OCI-LY7 (cell line): ENCODE measurements at regions not wholly inside any gene's neighbourhood (a gene's known extent, or its start where the extent isn't known, plus 50 kb on each side); places are given as distances from the start of the nearest gene placed in this dataset.

ENCODE experiments used
- BruUV-seq: library from RNA; stranded (reverse); fragments of 400-500 nt; replicated peaks from 2 replicates; lab custom pipeline; 2021; lab: Mats Ljungman, UMichigan
- CTCF ChIA-PET: fragments of 300-600 bp; sonication (Branson Sonifier 250); formaldehyde crosslinking; loops from one replicate; lab custom pipeline; 2022; ENCODE audit warnings: antibody characterized with exemption; ENCODE audit not compliant: unreplicated experiment; lab: Charles Lee
- POLR2A ChIA-PET: fragments of 300-600 bp; sonication (Branson Sonifier 250); formaldehyde crosslinking; loops from one replicate; lab custom pipeline; 2022; ENCODE audit warnings: antibody characterized with exemption; lab: Charles Lee
- DNase-seq: peaks from one replicate; pipeline ENCODE4 v3.0.0-alpha.2; 2015; ENCODE audit warnings: low spot score
- H2AFZ ChIP-seq: fragments of 200-600 bp; sonication (generic), shearing (Covaris generic); 2 replicates; pipeline ENCODE4 v1.6.1; 2014; ENCODE audit warnings: mild to moderate bottlenecking, antibody characterized with exemption, low read length, moderate library complexity
- H3K27ac ChIP-seq: fragments of 200-600 bp; sonication (generic); 2 replicates; pipeline ENCODE4 v1.5.1; 2014; ENCODE audit warnings: mixed run types, low read depth, mild to moderate bottlenecking, moderate library complexity, low read length, inconsistent platforms; ENCODE audit not compliant: poor library complexity, severe bottlenecking
- H3K36me3 ChIP-seq: fragments of 200-600 bp; sonication (generic); 2 replicates; pipeline ENCODE4 v1.6.1; 2014; ENCODE audit warnings: mild to moderate bottlenecking, antibody characterized with exemption, low read length, moderate library complexity, mixed read lengths; ENCODE audit not compliant: insufficient read depth
- H3K4me1 ChIP-seq: fragments of 200-600 bp; sonication (generic); 2 replicates; pipeline ENCODE4 v1.5.1; 2014; ENCODE audit warnings: mild to moderate bottlenecking, low read length; ENCODE audit not compliant: insufficient read depth, poor library complexity, severe bottlenecking
- H3K4me2 ChIP-seq: fragments of 200-600 bp; sonication (generic); 2 replicates; pipeline ENCODE4 v1.6.1; 2014; ENCODE audit warnings: mild to moderate bottlenecking, low read length
- H3K4me3 ChIP-seq: fragments of 200-600 bp; sonication (generic); 2 replicates; pipeline ENCODE4 v1.5.1; 2014; ENCODE audit warnings: mild to moderate bottlenecking, low read depth, low read length; ENCODE audit not compliant: poor library complexity, severe bottlenecking
- H3K79me2 ChIP-seq: fragments of 200-600 bp; sonication (generic); 2 replicates; pipeline ENCODE4 v1.6.1; 2016; ENCODE audit warnings: low read depth, mild to moderate bottlenecking, low read length, moderate library complexity, mixed read lengths; ENCODE audit not compliant: insufficient read depth
- H3K9me2 ChIP-seq: fragments of 200-600 bp; sonication (generic); 2 replicates; pipeline ENCODE4 v1.6.1; 2016; ENCODE audit warnings: mild to moderate bottlenecking, low read length, mixed read lengths; ENCODE audit not compliant: insufficient read depth
- H3K9me3 ChIP-seq: fragments of 200-600 bp; sonication (generic); 2 replicates; pipeline ENCODE4 v1.6.1; 2014; ENCODE audit warnings: mild to moderate bottlenecking, mixed run types, low read length, mixed read lengths
- H4K20me1 ChIP-seq: fragments of 200-600 bp; sonication (generic); 2 replicates; pipeline ENCODE4 v1.6.1; 2014; ENCODE audit warnings: mild to moderate bottlenecking, antibody characterized with exemption, low read length, moderate library complexity, mixed read lengths; ENCODE audit not compliant: insufficient read depth
- EZH2phosphoT487 ChIP-seq: fragments of 200-600 bp; sonication (generic); IDR thresholded peaks from 2 replicates; pipeline ENCODE4 v1.6.1; 2018; ENCODE audit warnings: low read depth, borderline replicate concordance, mild to moderate bottlenecking, mixed run types, antibody characterized with exemption, low read length, moderate library complexity, mixed read lengths
- intact Hi-C: fragments of 100-400 bp; cut with micrococcal nuclease; formaldehyde crosslinking; loops from one replicate; pipeline ENCODE4 v1.10.0; 2022; ENCODE audit not compliant: unreplicated experiment
- TF ChIP-seq, protein P1 (sequence below): fragments of 200-600 bp; sonication (generic); conservative IDR thresholded peaks from 2 replicates; pipeline ENCODE4 v1.5.1; 2014; ENCODE audit warnings: mild to moderate bottlenecking, antibody characterized with exemption, low read length, moderate library complexity, mixed read lengths

- Histone ChIP-seq H4K20me1 (peaks cover 8% of the 10 kb centered on the region; the same call in 1 of the 2 replicates), H3K79me2 (peaks cover 36% of the 10 kb centered on the region), H3K9me2 (no peaks in the 10 kb centered on the region), H3K36me3 (peaks cover 90% of the 10 kb centered on the region), H3K9me3 (no peaks in the 10 kb centered on the region), H3K4me2 (peak overlapping the region; percentile 69), H2AFZ (no peak overlapping the region), H3K4me1 (peaks cover 48% of the 10 kb centered on the region), H3K27ac (peak overlapping the region; percentile 96), H3K4me3 (peak overlapping the region; percentile 85)
- no TSS peak for BruUV-seq
- intact Hi-C loops, result no loop called here
- ChIA-PET CTCF (no interaction called here), POLR2A (interaction anchor here (0.7 to 2.8 kb wide), 8 partner anchors 27 to 333 kb away, joined by 3 to 22 read pairs (median 4); no protein-coding TSS in a partner anchor)
- peak; percentile 71 for DNase-seq
- no peak for TF ChIP-seq EZH2phosphoT487
- TF ChIP-seq, protein P1, sequence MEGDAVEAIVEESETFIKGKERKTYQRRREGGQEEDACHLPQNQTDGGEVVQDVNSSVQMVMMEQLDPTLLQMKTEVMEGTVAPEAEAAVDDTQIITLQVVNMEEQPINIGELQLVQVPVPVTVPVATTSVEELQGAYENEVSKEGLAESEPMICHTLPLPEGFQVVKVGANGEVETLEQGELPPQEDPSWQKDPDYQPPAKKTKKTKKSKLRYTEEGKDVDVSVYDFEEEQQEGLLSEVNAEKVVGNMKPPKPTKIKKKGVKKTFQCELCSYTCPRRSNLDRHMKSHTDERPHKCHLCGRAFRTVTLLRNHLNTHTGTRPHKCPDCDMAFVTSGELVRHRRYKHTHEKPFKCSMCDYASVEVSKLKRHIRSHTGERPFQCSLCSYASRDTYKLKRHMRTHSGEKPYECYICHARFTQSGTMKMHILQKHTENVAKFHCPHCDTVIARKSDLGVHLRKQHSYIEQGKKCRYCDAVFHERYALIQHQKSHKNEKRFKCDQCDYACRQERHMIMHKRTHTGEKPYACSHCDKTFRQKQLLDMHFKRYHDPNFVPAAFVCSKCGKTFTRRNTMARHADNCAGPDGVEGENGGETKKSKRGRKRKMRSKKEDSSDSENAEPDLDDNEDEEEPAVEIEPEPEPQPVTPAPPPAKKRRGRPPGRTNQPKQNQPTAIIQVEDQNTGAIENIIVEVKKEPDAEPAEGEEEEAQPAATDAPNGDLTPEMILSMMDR, result no peak
These were observed 330.4 kb downstream of the TMEM121 start for GRCh38 chr14:105856676-105857219.

DNA sequence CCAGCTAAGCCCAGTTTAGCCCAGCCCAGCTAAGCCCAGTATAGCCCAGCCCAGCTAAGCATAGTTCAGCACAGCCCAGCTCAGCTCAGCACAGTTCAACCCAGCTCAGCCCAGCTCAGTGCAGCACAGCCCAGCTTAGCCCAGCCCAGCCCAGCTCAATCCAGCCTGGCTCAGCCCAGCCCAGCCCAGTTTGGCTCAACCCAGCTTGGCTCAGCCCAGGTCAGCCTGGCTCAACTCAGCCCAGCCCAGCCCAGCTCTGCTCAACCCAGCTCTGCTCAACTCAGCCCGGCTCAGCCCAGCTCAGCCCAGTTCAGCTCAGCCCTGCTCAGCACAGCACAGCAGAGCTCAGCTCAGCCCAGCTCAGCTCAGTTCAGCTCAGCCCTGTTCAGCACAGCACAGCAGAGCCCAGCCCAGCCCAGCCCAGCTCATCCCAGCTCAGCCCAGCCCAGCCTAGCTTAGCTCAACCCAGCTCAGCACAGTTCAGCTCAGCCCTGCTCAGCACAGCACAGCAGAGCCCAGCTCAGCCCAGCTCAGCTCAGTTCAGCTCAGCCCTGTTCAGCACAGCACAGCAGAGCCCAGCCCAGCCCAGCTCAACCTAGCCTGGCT is 330.9 kb downstream of the TMEM121 start:
- BruUV-seq, result no TSS peak
- TF ChIP-seq, protein P1, result no peak
- no peak for TF ChIP-seq EZH2phosphoT487
- Histone ChIP-seq H4K20me1 (peaks cover 8% of the 10 kb centered on the region; the same call in 1 of the 2 replicates), H3K27ac (peak overlapping the region; percentile 96), H3K9me2 (no peaks in the 10 kb centered on the region), H3K9me3 (no peaks in the 10 kb centered on the region), H3K4me1 (peaks cover 48% of the 10 kb centered on the region), H3K4me3 (peak overlapping the region; percentile 85), H3K79me2 (peaks cover 42% of the 10 kb centered on the region), H3K4me2 (peak overlapping the region; percentile 69), H2AFZ (no peak overlapping the region), H3K36me3 (peaks cover 90% of the 10 kb centered on the region)
- DNase-seq, result peak; percentile 68
- CTCF ChIA-PET, result no interaction called here
- POLR2A ChIA-PET, result interaction anchor here (1.3 to 2.8 kb wide), 5 partner anchors 36 to 332 kb away, joined by 3 to 22 read pairs (median 5); no protein-coding TSS in a partner anchor
- intact Hi-C loops, result no loop called here
